ENCODE measurements at regions not wholly inside any gene's neighbourhood (a gene's known extent, or its start where the extent isn't known, plus 50 kb on each side); places are given as distances from the start of the nearest gene placed in this dataset. TPM values are rescaled to one million over a fixed set of nuclear protein-coding genes. Genes with fewer than 3 reads are reported as not detected.

DNA sequence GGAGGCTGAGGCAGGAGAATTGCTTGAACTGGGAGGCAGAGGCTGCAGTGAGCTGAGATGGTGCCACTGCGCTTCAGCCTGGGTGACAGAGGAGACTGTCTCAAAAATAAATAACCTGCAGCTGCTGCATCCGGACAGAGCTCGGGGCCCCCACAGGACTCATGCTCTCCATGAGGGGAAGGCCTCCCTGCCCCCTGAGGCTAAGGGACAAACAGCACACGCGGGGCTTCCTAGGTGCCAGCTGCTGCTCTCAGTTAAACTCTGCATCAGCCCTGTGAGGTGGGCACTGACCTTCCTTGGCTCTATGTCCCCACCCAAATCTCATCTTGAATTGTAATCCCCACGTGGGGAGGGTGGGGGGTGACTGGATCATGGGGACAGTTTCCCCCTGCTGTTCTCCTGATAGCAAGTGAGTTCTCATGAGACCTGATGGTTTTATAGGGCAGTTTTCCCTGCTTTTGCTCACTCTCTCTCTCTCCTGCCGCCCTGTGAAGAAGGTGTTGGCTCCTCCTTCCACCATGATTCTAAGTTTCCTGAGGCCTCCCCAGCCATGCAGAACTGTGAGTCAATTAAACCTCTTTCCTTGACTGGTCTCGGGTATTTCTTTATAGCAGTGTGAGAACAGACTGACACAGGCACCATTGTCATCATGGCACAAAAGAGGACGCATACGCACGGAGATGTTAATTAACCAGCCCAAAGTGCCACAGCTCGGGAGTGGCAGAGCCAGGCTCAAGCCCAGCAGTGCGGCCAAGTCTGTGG is 49.9 kb upstream of the TAF1B start:
- H3K9me3 ChIP-seq (replicated peaks in 1 of 2; ENCODE audit: control insufficient read depth in 1 of 2, insufficient read depth in 1 of 2, low read length in 2 of 2), result peaks cover 4 to 11% of the 10 kb centered on the region in 2 donors
- H3K79me2 ChIP-seq (ENCODE audit: insufficient read depth, low read length), result no peaks in the 10 kb centered on the region
- Mint-ChIP-seq H3K4me1 (peaks cover 33% of the 10 kb centered on the region), H3K36me3 (no peaks in the 10 kb centered on the region), H3K9me3 (peaks cover 2 to 11% (median 8%) of the 10 kb centered on the region in 7 donors), H3K4me3 (peak overlapping the region in 1 of 2 donors; percentile 42), H3K27ac (peak overlapping the region in 1 of 7 donors; percentile 68), H3K27me3 (ENCODE audit: low read depth in 3 of 3) (peaks cover 7 to 10% (median 9%) of the 10 kb centered on the region in 3 donors)
- H3K36me3 ChIP-seq (replicated peaks in 1 of 2; ENCODE audit: control insufficient read depth in 1 of 2, insufficient read depth in 2 of 2, low read length in 2 of 2), result no peaks in the 10 kb centered on the region
- H3K4me2 ChIP-seq (replicated peaks; ENCODE audit: extremely low read depth, low read length, poor library complexity, severe bottlenecking), result peak overlapping the region; percentile 21
- no peak overlapping the region for H3K4me3 ChIP-seq (replicated peaks in 1 of 3; ENCODE audit: low read depth in 2 of 3, low read length in 3 of 3)
- H2AFZ ChIP-seq (ENCODE audit: insufficient read depth, low read depth, low read length, poor library complexity, severe bottlenecking), result no peak overlapping the region
- H4K20me1 ChIP-seq (ENCODE audit: insufficient read depth, low read length), result no peaks in the 10 kb centered on the region
- peaks cover 32 to 42% of the 10 kb centered on the region in 2 donors for H3K4me1 ChIP-seq (ENCODE audit: control insufficient read depth in 1 of 2, insufficient read depth in 2 of 2, low read length in 2 of 2)
- TF ChIP-seq CTCF (IDR thresholded peaks at IDR 0.05), result no peak
- H3K9ac ChIP-seq (ENCODE audit: insufficient read depth, low read length, poor library complexity, severe bottlenecking), result no peak overlapping the region
- no peak overlapping the region for H3K27ac ChIP-seq (ENCODE audit: low read depth in 1 of 2, low read length in 2 of 2)
- 79% methylated on average over 8 of the region's 13 CpGs for WGBS (ENCODE audit: insufficient coverage)
- no peak for DNase-seq
- no peaks in the 10 kb centered on the region for H3K27me3 ChIP-seq (ENCODE audit: control insufficient read depth in 2 of 2, insufficient read depth in 2 of 2, low read length in 2 of 2)
- intact Hi-C loops (cut with micrococcal nuclease), result no loop called here

Small RNA genes in the stretch of these regions (small RNA-seq; reads per million reads assigned to genes)
- gene AC082651.2 (ENCODE audit: insufficient read length, low read depth) (not detected), gene RNU4-73P (ENCODE audit: insufficient read length, low read depth) (not detected)
